ENCODE measurements at regions not wholly inside any gene's neighbourhood (a gene's known extent, or its start where the extent isn't known, plus 50 kb on each side); places are given as distances from the start of the nearest gene placed in this dataset.

DNA sequence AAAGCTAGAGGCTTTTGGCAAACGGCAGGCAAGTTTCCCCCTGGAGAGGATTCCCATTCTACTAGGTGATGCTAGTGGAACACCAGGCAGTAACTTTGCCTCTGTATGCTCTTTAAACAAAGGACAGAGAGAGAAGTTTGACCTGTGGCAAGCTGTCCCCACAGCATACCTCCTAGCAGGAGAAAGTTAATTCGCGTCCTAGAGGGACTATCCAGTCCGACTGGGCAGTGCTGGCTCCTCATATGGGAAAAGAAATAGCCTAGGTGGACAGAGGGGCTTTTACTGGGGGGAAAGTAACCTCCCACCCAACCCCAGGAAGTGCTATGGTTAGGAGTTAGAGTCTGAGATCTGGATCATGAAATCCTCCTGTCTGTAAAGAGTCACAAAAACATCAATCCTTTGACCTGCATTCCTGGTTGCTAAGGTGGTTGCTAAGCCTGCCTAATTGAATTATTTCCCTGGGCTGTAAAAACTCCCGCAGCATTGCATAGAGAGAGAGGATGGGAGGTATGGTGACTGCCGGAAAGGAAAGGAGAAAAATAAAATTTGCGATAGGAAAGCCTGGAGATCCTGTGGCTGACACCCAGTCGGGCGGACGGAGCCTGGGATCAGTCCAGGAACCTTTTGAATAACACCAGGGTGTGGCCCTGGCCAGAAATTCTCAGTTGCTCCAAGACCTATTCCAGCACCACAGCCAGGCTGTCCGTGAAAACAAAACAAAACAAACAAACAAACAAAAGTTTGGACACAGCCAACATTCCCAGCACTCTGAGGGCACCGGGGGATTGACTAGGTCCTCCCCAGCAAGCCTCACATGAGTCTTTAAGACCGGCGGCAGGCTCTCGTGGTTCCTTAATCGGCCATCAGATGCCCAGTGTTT is 67.7 kb upstream of the ATP11B start:
- TF ChIP-seq POLR2AphosphoS5 (IDR thresholded peaks at IDR 0.05; ENCODE audit: borderline replicate concordance, low read depth, low read length) (no peak), EZH2 (IDR thresholded peaks at IDR 0.05) (no peak)
